Endodermal cell (in vitro differentiated cells): ENCODE measurements at regions not wholly inside any gene's neighbourhood (a gene's known extent, or its start where the extent isn't known, plus 50 kb on each side); places are given as distances from the start of the nearest gene placed in this dataset.
"Not testable (repeated sequence)": the region's sequence is repeated elsewhere in the genome, so short reads cannot be mapped to it uniquely, and the experiment has no call there.

Experiments
- DNase-seq: peaks from one replicate; pipeline ENCODE4 v3.0.0-alpha.2; 2017
- H3K27ac ChIP-seq: 2 replicates; pipeline ENCODE4 v1.5.1; 2013; ENCODE audit warnings: mild to moderate bottlenecking, low read depth, low read length, moderate library complexity
- H3K27me3 ChIP-seq: 2 replicates; pipeline ENCODE4 v1.6.1; 2013; ENCODE audit warnings: mild to moderate bottlenecking, low read length, moderate library complexity; ENCODE audit not compliant: insufficient read depth, control insufficient read depth, poor library complexity, severe bottlenecking
- H3K36me3 ChIP-seq: 2 replicates; pipeline ENCODE4 v1.7.0; 2013; ENCODE audit warnings: mild to moderate bottlenecking, low read length, moderate library complexity; ENCODE audit not compliant: control insufficient read depth, insufficient read depth
- H3K4me1 ChIP-seq: one replicate; pipeline ENCODE4 v1.7.0; 2013; ENCODE audit warnings: low read length; ENCODE audit not compliant: control insufficient read depth, insufficient read depth
- H3K4me3 ChIP-seq: 2 replicates; pipeline ENCODE4 v1.5.1; 2013; ENCODE audit warnings: mild to moderate bottlenecking, low read length, moderate library complexity
- H3K9ac ChIP-seq: 2 replicates; pipeline ENCODE4 v1.6.1; 2013; ENCODE audit warnings: mild to moderate bottlenecking, low read length, moderate library complexity; ENCODE audit not compliant: poor library complexity, severe bottlenecking; ENCODE audit errors: extremely low read depth
- H3K9me3 ChIP-seq: 2 replicates; pipeline ENCODE4 v1.6.1; 2013; ENCODE audit warnings: mild to moderate bottlenecking, low read length, moderate library complexity; ENCODE audit not compliant: control insufficient read depth
- H3K27ac Mint-ChIP-seq: 2 replicates; pipeline ENCODE4 v1.8.0; 2020; ENCODE audit warnings: mixed read lengths
- H3K27me3 Mint-ChIP-seq: 2 replicates; pipeline ENCODE4 v1.8.0; 2021; ENCODE audit warnings: mild to moderate bottlenecking, mixed read lengths; ENCODE audit not compliant: insufficient read depth
- H3K36me3 Mint-ChIP-seq: 2 replicates; pipeline ENCODE4 v1.8.0; 2020; ENCODE audit warnings: low read depth, mixed read lengths
- H3K4me1 Mint-ChIP-seq: 2 replicates; pipeline ENCODE4 v1.8.0; 2020; ENCODE audit warnings: mixed read lengths
- H3K4me3 Mint-ChIP-seq: 2 replicates; pipeline ENCODE4 v1.8.0; 2020; ENCODE audit warnings: mild to moderate bottlenecking, moderate library complexity, mixed read lengths
- H3K9me3 Mint-ChIP-seq: 2 replicates; pipeline ENCODE4 v1.8.0; 2020; ENCODE audit warnings: mild to moderate bottlenecking, mixed read lengths
- CTCF ChIP-seq: fragments of 200-600 bp; sonication (generic); conservative IDR thresholded peaks from 2 replicates; pipeline ENCODE4 v1.5.0; 2021; ENCODE audit warnings: antibody characterized with exemption, mild to moderate bottlenecking
- WGBS, 2 experiments: methylation state at CpG; one replicate each; pipeline versions ENCODE4 v1.1.5 to v1.1.7; 2013; ENCODE audit warnings: missing lambda C conversion rate in 2 of 2, mixed read lengths in 1 of 2; ENCODE audit not compliant: insufficient coverage in 1 of 2, insufficient read length in 1 of 2; 5-methylcytosine and 5-hydroxymethylcytosine counted together

- not testable (repeated sequence) for DNase-seq, H3K9me3 ChIP-seq, H3K27me3 Mint-ChIP-seq, H3K27me3 ChIP-seq, H3K36me3 ChIP-seq, H3K4me3 ChIP-seq, H3K27ac Mint-ChIP-seq, H3K27ac ChIP-seq, H3K9ac ChIP-seq, H3K4me3 Mint-ChIP-seq, H3K4me1 ChIP-seq, H3K4me1 Mint-ChIP-seq
- peaks cover 16% of the 10 kb centered on the region for H3K36me3 Mint-ChIP-seq
- H3K9me3 Mint-ChIP-seq = peaks cover 23% of the 10 kb centered on the region
- 95% methylated on average over 28 of the region's 34 CpGs; no CpG with 5 or more reads in 1 of the 2 experiments for WGBS, 2 experiments
These were observed 68.5 kb upstream of the GPC4 start for GRCh38 chrX:133483771-133484170.

GRCh38 chrX:133482056-133482952 lies 67.0 kb upstream of the GPC4 start:
- no peak for TF ChIP-seq CTCF
- H3K36me3 ChIP-seq = no peaks in the 10 kb centered on the region
- DNase-seq = no peak
- no peaks in the 10 kb centered on the region for H3K27me3 ChIP-seq
- H3K9me3 ChIP-seq = no peaks in the 10 kb centered on the region
- H3K9ac ChIP-seq = no peak overlapping the region
- no peak overlapping the region for H3K27ac ChIP-seq
- 98 to 100% methylated on average over 1 to 7 of the region's 7 CpGs for WGBS, 2 experiments
- Mint-ChIP-seq H3K9me3 (peaks cover 23% of the 10 kb centered on the region), H3K36me3 (peaks cover 16% of the 10 kb centered on the region), H3K4me1 (peaks cover 6% of the 10 kb centered on the region), H3K27me3 (no peaks in the 10 kb centered on the region), H3K27ac (no peak overlapping the region), H3K4me3 (no peak overlapping the region)
- H3K4me1 ChIP-seq = no peaks in the 10 kb centered on the region
- no peak overlapping the region for H3K4me3 ChIP-seq

- no peaks in the 10 kb centered on the region for H3K9me3 Mint-ChIP-seq
- no peaks in the 10 kb centered on the region for H3K36me3 ChIP-seq
- no peak overlapping the region for H3K4me3 ChIP-seq
- no peak overlapping the region for H3K27ac ChIP-seq
- no peaks in the 10 kb centered on the region for H3K4me1 ChIP-seq
- no peaks in the 10 kb centered on the region for H3K9me3 ChIP-seq
- peaks cover 31% of the 10 kb centered on the region for H3K4me1 Mint-ChIP-seq
- no peak overlapping the region for H3K9ac ChIP-seq
- H3K4me3 Mint-ChIP-seq = no peak overlapping the region
- no peak for TF ChIP-seq CTCF
- H3K27ac Mint-ChIP-seq = no peak overlapping the region
- WGBS, 2 experiments = 92% methylated on average over 2 of the region's 4 CpGs; no CpG with 5 or more reads in 1 of the 2 experiments
- no peak for DNase-seq
- H3K27me3 ChIP-seq = no peaks in the 10 kb centered on the region
- H3K27me3 Mint-ChIP-seq = no peaks in the 10 kb centered on the region
- H3K36me3 Mint-ChIP-seq = peaks cover 6% of the 10 kb centered on the region
These were observed 62.7 kb upstream of the GPC4 start for GRCh38 chrX:133477986-133478385.
